Gastrocnemius medialis (tissue), 4 donors: ENCODE measurements at regions not wholly inside any gene's neighbourhood (a gene's known extent, or its start where the extent isn't known, plus 50 kb on each side); places are given as distances from the start of the nearest gene placed in this dataset.

ENCODE experiments used
- CTCF ChIP-seq, 5 experiments: fragments of 450-650 bp in 3 of 5; fragments of 200-600 bp in 2 of 5; sonication (generic) in 2 of 5; IDR thresholded peaks in 4 of 5; conservative IDR thresholded peaks in 1 of 5; 1 replicate in 4 of 5; 2 replicates in 1 of 5; pipeline ENCODE4 v1.5.1; 2016 to 2019; ENCODE audit warnings: antibody characterized with exemption in 5 of 5, mild to moderate bottlenecking in 3 of 5, moderate library complexity in 3 of 5
- POLR2A ChIP-seq, 2 donors: fragments of 450-650 bp; IDR thresholded peaks; one replicate each; pipeline ENCODE4 v1.6.1; 2017; ENCODE audit warnings: antibody characterized with exemption in 2 of 2, mild to moderate bottlenecking in 2 of 2, moderate library complexity in 2 of 2

- TF ChIP-seq CTCF (IDR thresholded peaks at IDR 0.05 in 4 of 5, conservative IDR thresholded peaks at IDR 0.05 in 1 of 5): no peak
- no peak for TF ChIP-seq POLR2A (IDR thresholded peaks at IDR 0.05)
Measured at GRCh38 chrX:10800796-10801195, 180.4 kb upstream of the MID1 start.
